ENCODE measurements at regions not wholly inside any gene's neighbourhood (a gene's known extent, or its start where the extent isn't known, plus 50 kb on each side); places are given as distances from the start of the nearest gene placed in this dataset.
A peak's percentile ranks its signal among the peaks of the same experiment; 100 is the strongest.

DNA sequence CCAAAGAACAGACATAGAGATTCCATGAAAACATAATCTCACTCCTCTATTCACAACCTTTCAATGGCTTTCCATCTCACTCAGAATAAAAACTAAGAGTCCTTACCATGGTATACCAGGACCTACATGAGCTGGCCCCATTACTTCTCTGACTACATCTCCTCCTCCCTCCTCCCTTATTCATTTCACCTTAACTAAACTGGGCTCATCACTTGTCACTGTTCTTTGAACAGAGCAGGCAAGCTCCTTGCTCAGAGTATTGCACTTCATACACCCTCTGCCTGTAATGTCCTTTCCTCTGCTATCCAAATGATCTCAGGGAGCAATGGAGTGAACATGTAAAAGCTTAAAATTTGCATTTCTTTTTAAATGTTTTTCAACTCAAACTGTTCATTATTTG, 142.0 kb downstream of the MRPL39 start:
- no peak for DNase-seq
- Mint-ChIP-seq H3K27ac (no peak overlapping the region), H3K4me3 (no peak overlapping the region), H3K4me1 (no peaks in the 10 kb centered on the region), H3K9me3 (no peaks in the 10 kb centered on the region), H3K27me3 (ENCODE audit: low read depth in 2 of 2) (peaks cover 0 to 4% of the 10 kb centered on the region in 2 donors), H3K36me3 (no peaks in the 10 kb centered on the region)
- Histone ChIP-seq H3K27me3 (ENCODE audit: control insufficient read depth, insufficient read depth, low read length) (no peaks in the 10 kb centered on the region), H3K4me1 (ENCODE audit: control insufficient read depth, insufficient read depth, low read length) (no peaks in the 10 kb centered on the region), H3K9me3 (ENCODE audit: control insufficient read depth, insufficient read depth, low read length) (no peaks in the 10 kb centered on the region), H3K27ac (ENCODE audit: low read length) (no peak overlapping the region), H3K36me3 (ENCODE audit: control insufficient read depth, insufficient read depth, low read length) (no peaks in the 10 kb centered on the region), H3K4me3 (ENCODE audit: low read length) (no peak overlapping the region)
- intact Hi-C loops (cut with micrococcal nuclease) = no loop called here
- ATAC-seq = no peak
- TF ChIP-seq, protein P1, sequence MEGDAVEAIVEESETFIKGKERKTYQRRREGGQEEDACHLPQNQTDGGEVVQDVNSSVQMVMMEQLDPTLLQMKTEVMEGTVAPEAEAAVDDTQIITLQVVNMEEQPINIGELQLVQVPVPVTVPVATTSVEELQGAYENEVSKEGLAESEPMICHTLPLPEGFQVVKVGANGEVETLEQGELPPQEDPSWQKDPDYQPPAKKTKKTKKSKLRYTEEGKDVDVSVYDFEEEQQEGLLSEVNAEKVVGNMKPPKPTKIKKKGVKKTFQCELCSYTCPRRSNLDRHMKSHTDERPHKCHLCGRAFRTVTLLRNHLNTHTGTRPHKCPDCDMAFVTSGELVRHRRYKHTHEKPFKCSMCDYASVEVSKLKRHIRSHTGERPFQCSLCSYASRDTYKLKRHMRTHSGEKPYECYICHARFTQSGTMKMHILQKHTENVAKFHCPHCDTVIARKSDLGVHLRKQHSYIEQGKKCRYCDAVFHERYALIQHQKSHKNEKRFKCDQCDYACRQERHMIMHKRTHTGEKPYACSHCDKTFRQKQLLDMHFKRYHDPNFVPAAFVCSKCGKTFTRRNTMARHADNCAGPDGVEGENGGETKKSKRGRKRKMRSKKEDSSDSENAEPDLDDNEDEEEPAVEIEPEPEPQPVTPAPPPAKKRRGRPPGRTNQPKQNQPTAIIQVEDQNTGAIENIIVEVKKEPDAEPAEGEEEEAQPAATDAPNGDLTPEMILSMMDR (IDR thresholded peaks at IDR 0.05) = no peak

DNA sequence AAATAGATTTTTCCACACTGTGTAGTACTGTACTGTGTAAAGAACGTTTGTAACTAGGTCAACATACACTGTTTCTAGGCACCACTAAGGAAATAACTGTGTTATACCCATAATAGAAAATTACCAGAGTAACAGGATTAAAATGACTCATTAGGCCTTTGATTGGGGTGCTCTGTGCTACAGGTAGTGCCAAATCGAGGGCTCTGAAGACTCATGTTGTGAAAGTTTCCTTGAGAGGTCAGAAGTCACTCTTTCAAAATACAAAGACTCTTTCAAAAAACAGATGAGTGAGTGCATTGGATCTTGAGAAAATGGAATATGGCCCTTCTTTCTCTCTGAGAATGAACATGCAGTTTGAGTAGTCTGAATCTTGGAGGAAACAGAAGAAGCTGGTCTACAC, 143.0 kb downstream of the MRPL39 start:
- Histone ChIP-seq H3K4me1 (ENCODE audit: control insufficient read depth, insufficient read depth, low read length) (no peaks in the 10 kb centered on the region), H3K4me3 (ENCODE audit: low read length) (no peak overlapping the region), H3K27me3 (ENCODE audit: control insufficient read depth, insufficient read depth, low read length) (no peaks in the 10 kb centered on the region), H3K27ac (ENCODE audit: low read length) (no peak overlapping the region), H3K9me3 (ENCODE audit: control insufficient read depth, insufficient read depth, low read length) (no peaks in the 10 kb centered on the region), H3K36me3 (ENCODE audit: control insufficient read depth, insufficient read depth, low read length) (no peaks in the 10 kb centered on the region)
- H3K27ac Mint-ChIP-seq = no peak overlapping the region
- no peaks in the 10 kb centered on the region for H3K9me3 Mint-ChIP-seq
- intact Hi-C loops (cut with micrococcal nuclease) = no loop called here
- no peaks in the 10 kb centered on the region for H3K4me1 Mint-ChIP-seq
- TF ChIP-seq, protein P1 (IDR thresholded peaks at IDR 0.05) = no peak
- peak in 1 of 2 donors; percentile 36 for DNase-seq
- peaks cover 0 to 4% of the 10 kb centered on the region in 2 donors for H3K27me3 Mint-ChIP-seq (ENCODE audit: low read depth in 2 of 2)
- no peak overlapping the region for H3K4me3 Mint-ChIP-seq
- no peaks in the 10 kb centered on the region for H3K36me3 Mint-ChIP-seq
- peak in 1 of 3 donors; percentile 24 for ATAC-seq
- WGBS (ENCODE audit: insufficient coverage) = 86% methylated on average over 1 of the region's 2 CpGs

DNA sequence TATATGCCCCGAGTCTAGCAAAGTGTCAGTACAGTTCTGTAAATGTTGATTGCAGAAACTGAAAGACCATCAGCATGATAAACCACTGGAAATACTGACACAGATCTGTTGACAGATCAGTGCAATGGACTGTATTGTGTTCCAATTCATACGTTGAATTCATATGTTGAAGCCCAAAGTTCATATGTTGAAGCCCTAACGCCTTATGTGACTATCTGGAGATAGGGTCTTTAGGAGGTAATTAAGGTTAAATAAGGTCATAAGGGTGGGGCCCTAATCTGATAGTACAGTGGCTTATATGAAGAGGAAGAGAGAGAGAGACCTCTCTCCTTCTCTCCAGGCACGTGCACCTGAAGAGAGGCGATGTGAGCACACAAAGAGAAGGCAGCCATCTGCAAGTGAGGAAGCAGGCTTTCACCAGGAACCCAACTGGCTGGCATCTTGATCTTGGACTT, 144.7 kb downstream of the MRPL39 start:
- Mint-ChIP-seq H3K4me1 (peaks cover under 1 to 2% of the 10 kb centered on the region in 2 donors), H3K9me3 (no peaks in the 10 kb centered on the region), H3K27me3 (ENCODE audit: low read depth in 2 of 2) (peaks cover 0 to 4% of the 10 kb centered on the region in 2 donors), H3K27ac (no peak overlapping the region), H3K36me3 (no peaks in the 10 kb centered on the region), H3K4me3 (no peak overlapping the region)
- H3K36me3 ChIP-seq (ENCODE audit: control insufficient read depth, insufficient read depth, low read length) = no peaks in the 10 kb centered on the region
- no peak overlapping the region for H3K4me3 ChIP-seq (ENCODE audit: low read length)
- no peaks in the 10 kb centered on the region for H3K27me3 ChIP-seq (ENCODE audit: control insufficient read depth, insufficient read depth, low read length)
- no peaks in the 10 kb centered on the region for H3K9me3 ChIP-seq (ENCODE audit: control insufficient read depth, insufficient read depth, low read length)
- intact Hi-C loops (cut with micrococcal nuclease) = no loop called here
- DNase-seq (no peak), ATAC-seq (no peak)
- 49% methylated on average over 5 of the region's 5 CpGs for WGBS (ENCODE audit: insufficient coverage)
- H3K27ac ChIP-seq (ENCODE audit: low read length) = no peak overlapping the region
- H3K4me1 ChIP-seq (ENCODE audit: control insufficient read depth, insufficient read depth, low read length) = peaks cover 4% of the 10 kb centered on the region
- TF ChIP-seq, protein P1 (IDR thresholded peaks at IDR 0.05) = no peak

DNA sequence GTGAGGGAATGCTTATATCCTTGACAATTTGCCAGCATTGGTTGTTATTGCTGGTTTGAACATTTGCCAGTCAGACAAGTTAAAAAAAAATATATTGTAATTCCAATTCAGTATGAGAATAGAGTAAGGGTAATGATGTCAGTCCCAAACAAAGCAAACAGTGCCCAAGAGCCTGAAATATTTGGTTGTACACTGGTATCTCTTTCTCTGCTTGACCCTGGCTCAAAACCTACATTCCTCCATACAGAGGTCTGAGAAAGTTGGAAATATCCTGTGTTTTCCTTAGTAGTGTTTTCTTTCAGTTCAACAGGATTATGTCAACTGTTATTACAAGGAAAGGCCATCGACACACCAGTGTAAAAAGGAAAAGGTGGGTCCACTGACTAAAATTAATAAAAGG, 145.6 kb downstream of the MRPL39 start:
- H3K9me3 ChIP-seq (ENCODE audit: control insufficient read depth, insufficient read depth, low read length) = no peaks in the 10 kb centered on the region
- Mint-ChIP-seq H3K36me3 (no peaks in the 10 kb centered on the region), H3K4me1 (peaks cover 9 to 10% of the 10 kb centered on the region in 2 donors), H3K27ac (no peak overlapping the region), H3K27me3 (ENCODE audit: low read depth in 2 of 2) (peaks cover 0 to 4% of the 10 kb centered on the region in 2 donors), H3K9me3 (no peaks in the 10 kb centered on the region), H3K4me3 (no peak overlapping the region)
- intact Hi-C loops (cut with micrococcal nuclease) = no loop called here
- ATAC-seq (no peak), DNase-seq (no peak)
- no peaks in the 10 kb centered on the region for H3K27me3 ChIP-seq (ENCODE audit: control insufficient read depth, insufficient read depth, low read length)
- TF ChIP-seq, protein P1 (IDR thresholded peaks at IDR 0.05) = no peak
- H3K27ac ChIP-seq (ENCODE audit: low read length) = no peak overlapping the region
- H3K4me3 ChIP-seq (ENCODE audit: low read length) = no peak overlapping the region
- peaks cover 7% of the 10 kb centered on the region for H3K4me1 ChIP-seq (ENCODE audit: control insufficient read depth, insufficient read depth, low read length)
- no peaks in the 10 kb centered on the region for H3K36me3 ChIP-seq (ENCODE audit: control insufficient read depth, insufficient read depth, low read length)
- WGBS (ENCODE audit: insufficient coverage) = 50% methylated on average over 1 of the region's 1 CpG

Data from natural killer cell (primary cell).